Heart left ventricle (tissue), 16 donors: ENCODE measurements at regions not wholly inside any gene's neighbourhood (a gene's known extent, or its start where the extent isn't known, plus 50 kb on each side); places are given as distances from the start of the nearest gene placed in this dataset.

ENCODE experiments used
- ATAC-seq, 4 donors: fragments of 200-7000 bp; cut with Tn5 transposase; one replicate each; pipeline ENCODE4 v1.9.1; 2020 to 2022; ENCODE audit warnings: moderate library complexity in 4 of 4, mild to moderate bottlenecking in 3 of 4, moderate number of reproducible peaks in 1 of 4
- DNase-seq, 5 donors: peaks; one replicate each; pipeline ENCODE4 v3.0.0-alpha.2; 2020
- H3K27ac ChIP-seq, 12 donors: fragments of 200-600 bp; sonication (generic) in 4 of 12; one replicate each; pipeline versions ENCODE4 v1.5.0 to v1.8.0; 2016 to 2022; ENCODE audit warnings: mild to moderate bottlenecking in 2 of 12
- H3K27me3 ChIP-seq, 9 donors: fragments of 200-600 bp; sonication (generic) in 2 of 9; one replicate each; pipeline versions ENCODE4 v1.5.1 to v1.8.0; 2016 to 2022; ENCODE audit warnings: mild to moderate bottlenecking in 3 of 9
- H3K36me3 ChIP-seq, 9 donors: fragments of 200-600 bp; sonication (generic) in 2 of 9; one replicate each; pipeline versions ENCODE4 v1.5.0 to v1.8.0; 2018 to 2022; ENCODE audit warnings: mild to moderate bottlenecking in 2 of 9
- H3K4me1 ChIP-seq, 12 donors: fragments of 200-600 bp; sonication (generic) in 4 of 12; one replicate each; pipeline versions ENCODE4 v1.5.0 to v1.8.0; 2016 to 2022; ENCODE audit warnings: mild to moderate bottlenecking in 3 of 12
- H3K4me3 ChIP-seq, 12 donors: fragments of 200-600 bp; sonication (generic) in 4 of 12; one replicate each; pipeline versions ENCODE4 v1.5.0 to v1.8.0; 2017 to 2022; ENCODE audit warnings: mild to moderate bottlenecking in 9 of 12, moderate library complexity in 4 of 12
- H3K9me3 ChIP-seq, 12 donors: fragments of 200-600 bp; sonication (generic) in 4 of 12; one replicate each; pipeline versions ENCODE4 v1.5.0 to v1.8.0; 2016 to 2022; ENCODE audit warnings: mild to moderate bottlenecking in 1 of 12
- POLR2A ChIP-seq, 2 donors: fragments of 450-650 bp; IDR thresholded peaks; one replicate each; pipeline ENCODE4 v1.6.1; 2017; ENCODE audit warnings: antibody characterized with exemption in 2 of 2, mild to moderate bottlenecking in 2 of 2, moderate library complexity in 2 of 2
- WGBS, 4 donors: extraction: QIAGEN DNeasy Blood & Tissue Kit in 2 of 4; methylation state at CpG; one replicate each; pipeline versions ENCODE4 v1.1.5 to v1.1.7; 2013 to 2018; 5-methylcytosine and 5-hydroxymethylcytosine counted together
- intact Hi-C, 10 donors: fragments of 100-400 bp; cut with DNase I; formaldehyde crosslinking; loops; one replicate each; pipeline versions ENCODE4 v1.11.1 to v1.14.2; 2022
- TF ChIP-seq, protein P1 (sequence below), 12 donors: fragments of 200-600 bp; sonication (generic) in 4 of 12; IDR thresholded peaks; one replicate each; pipeline versions ENCODE4 v1.5.0 to v1.8.0; 2018 to 2022; ENCODE audit warnings: antibody characterized with exemption in 12 of 12, mild to moderate bottlenecking in 5 of 12
- donor health status: ischemic (EF 13 %, LVEDD 7.1; RV severe dilation, severe dysfunction).
- donor health status: healthy with polysubstance abuse.
- donor health status: DM: no; HTN: yes; CAD: no.
- donor health status: DM: no; HTN: no; CAD: no.
- donor health status: ischemic (EF 25% LVEDD 6.9; RV normal size, moderate dysfunction).
- donor health status: ischemic (EF 25% LVEDD 5.7; RV mildly dilated, moderate dysfunction).
- donor health status: healthy.
- donor health status: DM: yes; HTN: yes; CAD: no.
- donor health status: ischemic (EF 35%, LVEDD 5.7; RV mildly dilated, moderate dysfunction).
- donor health status: nonischemic (EF 11% LVEDD 7.7; RV severe dilation, severe dysfunction).
- donor health status: DM: yes; HTN: yes; CAD: no.
- donor health status: PGD.
- donor health status: ischemic (EF 29% LVEDD 5.4; RV normal size, mild dysfunction).
- donor health status: nonischemic (EF 23%, LVEDD 6.1; RV moderate dilation, normal function).

DNA sequence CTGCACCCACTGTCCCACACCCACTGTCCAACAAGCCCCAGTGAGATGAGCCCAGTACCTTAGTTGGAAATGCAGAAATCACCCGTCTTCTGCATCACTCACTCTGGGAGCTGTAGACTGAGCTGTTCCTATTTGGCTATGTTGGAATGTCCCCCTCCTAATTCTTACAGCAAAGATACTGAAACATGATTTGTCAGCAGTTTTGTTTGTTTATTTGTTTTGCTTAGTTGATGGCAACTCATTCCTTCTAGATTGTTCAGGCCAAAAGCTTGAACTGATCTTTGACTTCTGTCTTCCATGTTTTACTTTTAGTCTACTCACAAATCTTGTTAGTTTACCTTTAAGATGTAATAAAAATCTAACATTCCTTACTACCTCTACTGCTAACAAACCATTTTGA is 233.6 kb upstream of the MIS18BP1 start:
- no peak overlapping the region for H3K4me3 ChIP-seq
- 88 to 93% (median 90%) methylated on average over 1 of the region's 1 CpG for WGBS, 4 donors
- H3K4me1 ChIP-seq, result no peaks in the 10 kb centered on the region
- no peak for ATAC-seq
- no peak overlapping the region for H3K27ac ChIP-seq
- DNase-seq, result no peak
- no peak for TF ChIP-seq POLR2A (IDR thresholded peaks at IDR 0.05)
- TF ChIP-seq, protein P1, sequence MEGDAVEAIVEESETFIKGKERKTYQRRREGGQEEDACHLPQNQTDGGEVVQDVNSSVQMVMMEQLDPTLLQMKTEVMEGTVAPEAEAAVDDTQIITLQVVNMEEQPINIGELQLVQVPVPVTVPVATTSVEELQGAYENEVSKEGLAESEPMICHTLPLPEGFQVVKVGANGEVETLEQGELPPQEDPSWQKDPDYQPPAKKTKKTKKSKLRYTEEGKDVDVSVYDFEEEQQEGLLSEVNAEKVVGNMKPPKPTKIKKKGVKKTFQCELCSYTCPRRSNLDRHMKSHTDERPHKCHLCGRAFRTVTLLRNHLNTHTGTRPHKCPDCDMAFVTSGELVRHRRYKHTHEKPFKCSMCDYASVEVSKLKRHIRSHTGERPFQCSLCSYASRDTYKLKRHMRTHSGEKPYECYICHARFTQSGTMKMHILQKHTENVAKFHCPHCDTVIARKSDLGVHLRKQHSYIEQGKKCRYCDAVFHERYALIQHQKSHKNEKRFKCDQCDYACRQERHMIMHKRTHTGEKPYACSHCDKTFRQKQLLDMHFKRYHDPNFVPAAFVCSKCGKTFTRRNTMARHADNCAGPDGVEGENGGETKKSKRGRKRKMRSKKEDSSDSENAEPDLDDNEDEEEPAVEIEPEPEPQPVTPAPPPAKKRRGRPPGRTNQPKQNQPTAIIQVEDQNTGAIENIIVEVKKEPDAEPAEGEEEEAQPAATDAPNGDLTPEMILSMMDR (IDR thresholded peaks at IDR 0.05), result no peak
- intact Hi-C loops, result no loop called here
- H3K36me3 ChIP-seq, result no peaks in the 10 kb centered on the region
- peaks cover 0 to 30% (median 0%) of the 10 kb centered on the region in 12 donors for H3K9me3 ChIP-seq
- no peaks in the 10 kb centered on the region for H3K27me3 ChIP-seq

DNA sequence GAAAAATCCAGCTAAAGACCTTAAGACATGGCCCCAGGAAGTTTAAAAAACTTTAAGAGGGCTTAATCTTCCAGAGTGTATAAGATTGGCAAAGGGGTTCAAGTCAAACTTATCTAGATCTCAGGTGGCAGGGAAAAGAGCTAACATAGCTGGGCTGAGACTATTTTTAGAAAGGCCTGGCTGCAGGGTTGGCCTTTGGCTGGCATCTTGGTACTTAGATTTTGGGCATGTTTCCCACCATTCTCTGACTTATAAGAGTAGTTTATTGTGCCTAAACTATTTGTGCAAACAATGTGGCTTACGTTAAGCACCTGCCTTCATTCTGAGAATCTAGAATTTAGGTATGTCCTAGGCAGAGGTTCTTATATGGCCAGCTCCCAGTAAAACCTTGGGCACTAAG is 214.0 kb upstream of the MIS18BP1 start:
- no peaks in the 10 kb centered on the region for H3K27me3 ChIP-seq
- intact Hi-C loops, result no loop called here
- no peaks in the 10 kb centered on the region for H3K36me3 ChIP-seq
- H3K4me3 ChIP-seq, result no peak overlapping the region
- H3K9me3 ChIP-seq, result no peaks in the 10 kb centered on the region
- peak in 3 of 4 donors; percentile 57 to 67 (median 59) for ATAC-seq
- 30 to 42% (median 36%) methylated on average over 1 of the region's 1 CpG for WGBS, 4 donors
- DNase-seq, result no peak
- no peak overlapping the region for H3K27ac ChIP-seq
- TF ChIP-seq, protein P1 (IDR thresholded peaks at IDR 0.05), result no peak
- no peak for TF ChIP-seq POLR2A (IDR thresholded peaks at IDR 0.05)
- H3K4me1 ChIP-seq, result peaks cover 0 to 3% (median 0%) of the 10 kb centered on the region in 12 donors

DNA sequence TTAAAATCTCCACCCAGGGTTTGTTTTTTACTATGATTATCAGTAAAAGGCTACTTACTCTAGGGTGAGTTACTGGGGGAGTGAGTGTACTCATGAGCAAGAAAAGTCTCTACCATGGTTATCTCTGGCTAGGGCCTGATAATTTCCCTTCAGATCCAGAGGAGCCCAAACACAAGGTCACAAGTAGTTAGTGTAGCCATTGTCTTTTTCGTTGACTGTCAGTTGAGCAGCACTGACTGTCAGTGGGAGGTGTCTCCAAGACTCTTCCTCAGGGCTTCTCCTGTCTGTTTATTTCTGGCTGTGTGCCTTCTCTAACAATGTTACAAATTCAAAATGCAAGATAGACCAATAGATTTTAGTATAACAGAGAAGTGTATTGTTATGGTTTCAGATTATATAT is 181.2 kb upstream of the MIS18BP1 start:
- Histone ChIP-seq H3K4me3 (no peak overlapping the region), H3K27ac (no peak overlapping the region), H3K4me1 (no peaks in the 10 kb centered on the region), H3K36me3 (no peaks in the 10 kb centered on the region), H3K27me3 (no peaks in the 10 kb centered on the region), H3K9me3 (no peaks in the 10 kb centered on the region)
- WGBS, 4 donors, result 7 to 44% (median 27%) methylated on average over 1 of the region's 1 CpG
- intact Hi-C loops, result no loop called here
- no peak for DNase-seq
- TF ChIP-seq, protein P1 (IDR thresholded peaks at IDR 0.05), result no peak
- no peak for TF ChIP-seq POLR2A (IDR thresholded peaks at IDR 0.05)
- ATAC-seq, result no peak

DNA sequence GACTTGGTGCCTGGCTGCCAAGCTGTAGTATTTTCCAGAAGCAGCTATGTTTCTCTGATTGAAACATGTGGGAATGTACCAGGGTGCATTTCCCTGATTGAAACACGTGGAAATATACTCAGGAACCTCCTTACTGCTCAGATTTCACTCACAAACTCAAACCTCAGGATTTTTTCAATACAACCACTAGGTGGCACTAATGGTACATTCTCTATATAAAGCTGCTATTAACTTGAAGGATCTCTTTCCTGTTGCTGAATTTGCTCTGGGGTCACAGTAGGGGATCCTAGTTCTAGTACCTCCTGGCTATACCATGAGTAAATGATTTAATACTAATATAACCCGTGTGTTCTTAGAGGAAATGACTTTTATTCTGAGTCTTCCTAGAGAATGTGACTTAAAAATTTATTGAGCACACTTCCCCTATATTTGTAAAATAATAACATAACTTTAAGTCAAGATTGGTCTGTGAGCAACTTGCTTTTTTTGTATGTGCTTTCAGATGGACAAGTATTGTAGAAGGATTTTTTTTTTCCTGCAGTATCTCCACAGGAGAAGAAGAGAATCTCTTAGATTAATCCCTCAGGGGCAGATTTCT is 173.8 kb upstream of the MIS18BP1 start:
- no peaks in the 10 kb centered on the region for H3K36me3 ChIP-seq
- TF ChIP-seq, protein P1 (IDR thresholded peaks at IDR 0.05), result peak; percentile 47 to 76 (median 64)
- TF ChIP-seq POLR2A (IDR thresholded peaks at IDR 0.05), result no peak
- ATAC-seq (peak in 2 of 4 donors; percentile 45 to 59), DNase-seq (no peak)
- intact Hi-C loops, result loop anchor here (1.0 to 5.0 kb wide), 4 partner anchors 100 to 106 kb away; no protein-coding TSS in a partner anchor
- peaks cover 0 to 3% (median 0%) of the 10 kb centered on the region in 12 donors for H3K4me1 ChIP-seq
- 1 to 4% (median 2%) methylated on average over 2 of the region's 2 CpGs for WGBS, 4 donors
- no peaks in the 10 kb centered on the region for H3K27me3 ChIP-seq
- H3K27ac ChIP-seq, result no peak overlapping the region
- H3K9me3 ChIP-seq, result peaks cover 0 to 13% (median 0%) of the 10 kb centered on the region in 12 donors
- H3K4me3 ChIP-seq, result no peak overlapping the region
